ENCODE measurements at regions not wholly inside any gene's neighbourhood (a gene's known extent, or its start where the extent isn't known, plus 50 kb on each side); places are given as distances from the start of the nearest gene placed in this dataset.

DNA sequence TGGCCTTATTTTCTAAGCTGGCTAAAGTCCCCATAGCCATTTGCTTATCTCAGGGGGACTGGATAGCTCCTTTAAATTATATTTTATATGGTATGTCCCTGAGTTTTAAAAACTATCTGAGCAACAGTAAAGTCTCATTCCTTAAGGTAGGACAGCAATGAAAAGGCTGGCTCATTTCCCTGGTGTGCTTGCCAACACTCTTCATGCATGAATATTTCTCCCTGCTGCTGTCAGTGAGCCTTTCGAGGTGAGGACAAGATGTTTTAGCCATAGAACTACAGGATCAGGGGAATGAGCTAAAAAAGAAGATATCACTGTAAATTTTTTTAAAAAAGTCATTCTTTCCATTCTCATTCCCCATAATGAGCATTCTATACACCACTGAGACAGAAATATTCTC is 427.3 kb upstream of the FAM241A start:
- H3K36me3 Mint-ChIP-seq (ENCODE audit: low read depth): no peaks in the 10 kb centered on the region
- no peaks in the 10 kb centered on the region for H3K4me1 Mint-ChIP-seq
- ChIA-PET POLR2A (no interaction called here), CTCF (no interaction called here)
- H3K27me3 Mint-ChIP-seq: no peaks in the 10 kb centered on the region
- DNase-seq: no peak
- no peak overlapping the region for H3K4me3 Mint-ChIP-seq
- no peaks in the 10 kb centered on the region for H3K9me3 Mint-ChIP-seq
- no peak overlapping the region for H3K27ac Mint-ChIP-seq

DNA sequence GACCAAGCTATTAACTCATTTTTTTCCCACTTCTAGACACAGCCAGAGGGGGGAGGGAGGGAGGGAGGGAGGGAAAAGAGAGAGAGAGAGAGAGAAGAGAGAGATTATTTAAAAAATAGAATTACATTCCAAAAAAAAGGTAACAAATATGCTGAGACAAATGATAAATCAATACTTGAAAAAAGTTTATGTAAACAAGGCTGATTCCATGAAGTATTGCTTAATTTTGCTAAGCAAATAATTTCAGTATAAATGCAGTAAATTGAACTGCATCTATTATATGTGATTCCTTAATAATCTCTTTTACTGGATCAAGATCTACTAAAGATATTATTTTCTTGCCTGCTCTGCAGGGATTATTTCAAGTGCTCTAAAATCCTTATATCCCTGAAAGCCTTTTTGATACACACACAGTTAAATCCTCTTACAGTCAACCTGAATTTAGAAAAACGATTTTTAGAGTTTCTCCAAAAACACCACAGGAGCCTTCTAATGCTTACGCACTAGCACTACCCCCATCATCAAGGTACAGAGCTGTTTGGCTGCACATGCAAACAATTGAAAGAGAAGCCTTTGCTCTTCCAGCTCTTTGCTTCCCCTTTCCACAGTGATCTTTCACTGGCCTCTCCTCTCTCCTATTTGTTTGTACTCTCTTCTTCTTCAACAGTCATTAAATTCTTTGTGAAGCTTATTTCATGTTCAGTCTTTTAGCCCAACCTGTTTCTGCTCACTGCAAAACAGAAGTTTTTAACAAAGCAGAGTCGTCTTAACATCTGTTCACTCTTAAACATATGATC is 426.3 kb upstream of the FAM241A start:
- Mint-ChIP-seq H3K4me3 (no peak overlapping the region), H3K27me3 (no peaks in the 10 kb centered on the region), H3K36me3 (ENCODE audit: low read depth) (no peaks in the 10 kb centered on the region), H3K9me3 (no peaks in the 10 kb centered on the region), H3K27ac (no peak overlapping the region), H3K4me1 (no peaks in the 10 kb centered on the region)
- no peak for DNase-seq
- CTCF ChIA-PET: no interaction called here
- POLR2A ChIA-PET: no interaction called here

- Mint-ChIP-seq H3K27ac (no peak overlapping the region), H3K4me1 (no peaks in the 10 kb centered on the region), H3K4me3 (no peak overlapping the region), H3K27me3 (no peaks in the 10 kb centered on the region), H3K36me3 (ENCODE audit: low read depth) (no peaks in the 10 kb centered on the region), H3K9me3 (no peaks in the 10 kb centered on the region)
- ChIA-PET POLR2A (no interaction called here), CTCF (no interaction called here)
- DNase-seq: no peak
Measured at GRCh38 chr4:111720866-111721265, 424.4 kb upstream of the FAM241A start.

GRCh38 chr4:111722213-111722720 is 423.0 kb upstream of the FAM241A start:
- DNase-seq: no peak
- Mint-ChIP-seq H3K4me1 (no peaks in the 10 kb centered on the region), H3K9me3 (no peaks in the 10 kb centered on the region), H3K27ac (no peak overlapping the region), H3K36me3 (ENCODE audit: low read depth) (no peaks in the 10 kb centered on the region), H3K27me3 (no peaks in the 10 kb centered on the region), H3K4me3 (no peak overlapping the region)
- POLR2A ChIA-PET: no interaction called here
- CTCF ChIA-PET: no interaction called here

DNA sequence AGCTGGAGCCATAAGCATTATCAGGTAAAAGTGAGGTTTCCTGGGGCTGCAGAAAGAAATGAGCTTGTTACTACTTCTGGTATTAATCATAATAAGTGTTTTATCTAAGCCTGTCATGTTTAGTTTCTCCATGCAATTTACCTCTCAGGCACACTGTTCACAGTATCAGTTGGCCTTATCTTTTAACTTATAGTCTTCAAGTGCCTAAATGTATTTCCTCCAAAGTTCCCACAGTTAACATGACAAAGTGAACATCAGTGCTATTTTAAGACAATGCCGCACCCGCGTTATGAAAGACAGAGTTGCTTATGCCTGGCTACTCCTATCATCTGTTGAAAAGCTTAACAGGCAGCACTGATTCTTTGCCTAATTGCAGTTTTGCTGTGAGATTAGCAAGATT is 408.7 kb upstream of the FAM241A start:
- no peaks in the 10 kb centered on the region for H3K27me3 Mint-ChIP-seq
- POLR2A ChIA-PET: no interaction called here
- CTCF ChIA-PET: no interaction called here

GRCh38 chr4:111744847-111745246 is 400.4 kb upstream of the FAM241A start:
- no peaks in the 10 kb centered on the region for H3K4me1 Mint-ChIP-seq
- no peaks in the 10 kb centered on the region for H3K36me3 Mint-ChIP-seq (ENCODE audit: low read depth)
- H3K27ac Mint-ChIP-seq: no peak overlapping the region
- no peak overlapping the region for H3K4me3 Mint-ChIP-seq
- DNase-seq: no peak
- H3K9me3 Mint-ChIP-seq: no peaks in the 10 kb centered on the region
- CTCF ChIA-PET: no interaction called here
- POLR2A ChIA-PET: no interaction called here
- H3K27me3 Mint-ChIP-seq: no peaks in the 10 kb centered on the region

More for the DNA sequence above, 408.7 kb upstream of the FAM241A start:
- Mint-ChIP-seq H3K4me1 (no peaks in the 10 kb centered on the region), H3K27ac (no peak overlapping the region), H3K36me3 (ENCODE audit: low read depth) (no peaks in the 10 kb centered on the region), H3K9me3 (no peaks in the 10 kb centered on the region), H3K4me3 (no peak overlapping the region)
- DNase-seq: no peak

DNA sequence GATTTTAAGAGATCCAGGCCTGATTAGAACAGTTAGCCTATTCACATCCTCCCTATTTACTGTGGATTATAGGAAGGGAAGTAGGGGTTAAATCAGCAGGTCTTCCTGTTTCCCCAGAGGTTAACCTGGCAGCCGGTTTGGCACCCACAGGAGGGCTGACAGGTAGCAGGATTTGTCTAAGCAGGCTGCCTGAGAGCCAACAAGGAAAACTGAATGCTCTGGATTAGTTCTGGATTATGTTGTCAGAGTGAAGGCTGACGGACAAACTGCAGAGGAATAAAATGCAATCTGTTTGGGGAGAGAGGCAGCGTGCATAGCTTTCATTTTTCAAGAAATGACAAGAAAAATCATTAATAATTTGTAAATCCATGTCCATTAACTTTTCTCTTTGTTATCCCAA is 397.1 kb upstream of the FAM241A start:
- CTCF ChIA-PET: no interaction called here

GRCh38 chr4:111754003-111754402 is 391.3 kb upstream of the FAM241A start:
- Mint-ChIP-seq H3K9me3 (no peaks in the 10 kb centered on the region), H3K27me3 (no peaks in the 10 kb centered on the region), H3K36me3 (ENCODE audit: low read depth) (no peaks in the 10 kb centered on the region), H3K27ac (no peak overlapping the region), H3K4me3 (no peak overlapping the region), H3K4me1 (no peaks in the 10 kb centered on the region)
- ChIA-PET CTCF (no interaction called here), POLR2A (no interaction called here)
- no peak for DNase-seq

More for the DNA sequence above, 397.1 kb upstream of the FAM241A start:
- no peaks in the 10 kb centered on the region for H3K4me1 Mint-ChIP-seq
- no peak overlapping the region for H3K27ac Mint-ChIP-seq
- DNase-seq: no peak
- no peak overlapping the region for H3K4me3 Mint-ChIP-seq
- H3K9me3 Mint-ChIP-seq: no peaks in the 10 kb centered on the region
- H3K36me3 Mint-ChIP-seq (ENCODE audit: low read depth): no peaks in the 10 kb centered on the region
- POLR2A ChIA-PET: no interaction called here
- H3K27me3 Mint-ChIP-seq: no peaks in the 10 kb centered on the region

GRCh38 chr4:111755571-111755970 is 389.7 kb upstream of the FAM241A start:
- Mint-ChIP-seq H3K27ac (no peak overlapping the region), H3K36me3 (ENCODE audit: low read depth) (no peaks in the 10 kb centered on the region), H3K27me3 (no peaks in the 10 kb centered on the region), H3K9me3 (no peaks in the 10 kb centered on the region), H3K4me3 (no peak overlapping the region), H3K4me1 (no peaks in the 10 kb centered on the region)
- ChIA-PET CTCF (no interaction called here), POLR2A (no interaction called here)
- no peak for DNase-seq

GRCh38 chr4:111761531-111761930 is 383.7 kb upstream of the FAM241A start:
- Mint-ChIP-seq H3K4me3 (no peak overlapping the region), H3K9me3 (no peaks in the 10 kb centered on the region), H3K36me3 (ENCODE audit: low read depth) (no peaks in the 10 kb centered on the region), H3K27me3 (no peaks in the 10 kb centered on the region), H3K27ac (no peak overlapping the region), H3K4me1 (no peaks in the 10 kb centered on the region)
- DNase-seq: no peak
- CTCF ChIA-PET: no interaction called here
- POLR2A ChIA-PET: no interaction called here

DNA sequence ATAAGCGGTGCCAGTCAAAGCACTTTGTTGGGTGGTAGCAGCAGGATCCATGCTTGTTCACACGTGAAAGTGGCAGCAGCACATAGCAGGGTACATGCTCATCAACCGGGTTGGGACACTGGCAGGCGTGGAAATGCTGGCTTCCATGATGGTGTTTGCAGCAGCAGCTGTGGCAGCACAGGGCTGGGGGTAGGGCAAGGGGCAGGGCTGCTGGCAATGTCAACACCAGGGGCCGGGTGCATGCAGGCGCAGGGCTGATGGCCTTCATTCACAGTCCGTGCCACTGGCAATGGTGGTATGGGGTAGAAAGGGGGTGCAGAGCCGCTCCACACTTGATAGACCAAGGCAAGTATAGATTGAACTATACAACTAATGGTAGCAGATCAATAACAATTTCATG is 374.7 kb upstream of the FAM241A start:
- ChIA-PET POLR2A (no interaction called here), CTCF (no interaction called here)
- Mint-ChIP-seq H3K9me3 (no peaks in the 10 kb centered on the region), H3K4me3 (no peak overlapping the region), H3K36me3 (ENCODE audit: low read depth) (no peaks in the 10 kb centered on the region), H3K4me1 (no peaks in the 10 kb centered on the region), H3K27ac (no peak overlapping the region), H3K27me3 (no peaks in the 10 kb centered on the region)
- no peak for DNase-seq

DNA sequence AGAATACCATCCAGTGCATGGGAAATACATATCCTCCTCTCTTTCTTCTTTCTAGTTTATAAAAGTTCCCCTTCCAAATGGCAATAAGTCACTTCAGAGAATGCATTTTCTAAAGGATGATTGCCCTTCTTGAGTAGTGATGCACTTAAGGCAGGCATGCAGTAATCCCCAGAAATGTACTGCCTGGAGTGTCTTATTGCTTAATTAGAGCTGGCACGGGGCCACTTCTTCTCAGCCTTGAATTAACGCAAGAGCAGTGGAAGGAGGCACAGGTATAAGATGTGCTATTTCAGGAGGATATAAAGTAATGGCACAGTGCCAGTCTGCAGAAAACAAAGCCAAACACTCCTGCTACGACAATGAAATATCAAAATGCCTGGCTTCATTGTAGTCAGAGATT is 371.4 kb upstream of the FAM241A start:
- no peak overlapping the region for H3K4me3 Mint-ChIP-seq
- H3K9me3 Mint-ChIP-seq: no peaks in the 10 kb centered on the region
- ChIA-PET POLR2A (no interaction called here), CTCF (interaction anchor here (0.7 kb wide), 1 partner anchor 10 kb away, joined by 4 read pairs; no protein-coding TSS in a partner anchor)
- no peaks in the 10 kb centered on the region for H3K36me3 Mint-ChIP-seq (ENCODE audit: low read depth)
- no peaks in the 10 kb centered on the region for H3K27me3 Mint-ChIP-seq
- DNase-seq: no peak
- no peaks in the 10 kb centered on the region for H3K4me1 Mint-ChIP-seq
- no peak overlapping the region for H3K27ac Mint-ChIP-seq

- Mint-ChIP-seq H3K4me1 (no peaks in the 10 kb centered on the region), H3K27me3 (no peaks in the 10 kb centered on the region), H3K36me3 (ENCODE audit: low read depth) (no peaks in the 10 kb centered on the region), H3K9me3 (no peaks in the 10 kb centered on the region), H3K4me3 (no peak overlapping the region), H3K27ac (no peak overlapping the region)
- ChIA-PET CTCF (interaction anchor here (0.6 kb wide), 1 partner anchor 553 kb away, joined by 3 read pairs; no protein-coding TSS in a partner anchor), POLR2A (no interaction called here)
- DNase-seq: no peak
Measured at GRCh38 chr4:111775556-111776297, 369.5 kb upstream of the FAM241A start.

GRCh38 chr4:111776561-111776960 is 368.7 kb upstream of the FAM241A start:
- CTCF ChIA-PET: no interaction called here
- DNase-seq: no peak
- Mint-ChIP-seq H3K27me3 (no peaks in the 10 kb centered on the region), H3K9me3 (no peaks in the 10 kb centered on the region), H3K36me3 (ENCODE audit: low read depth) (no peaks in the 10 kb centered on the region), H3K27ac (no peak overlapping the region), H3K4me1 (no peaks in the 10 kb centered on the region), H3K4me3 (no peak overlapping the region)
- POLR2A ChIA-PET: no interaction called here
